BE2C (cell line): ENCODE measurements at regions not wholly inside any gene's neighbourhood (a gene's known extent, or its start where the extent isn't known, plus 50 kb on each side); places are given as distances from the start of the nearest gene placed in this dataset.

Experiments
- DNase-seq: peaks from one replicate; pipeline ENCODE4 v3.0.0-alpha.2; 2020
- H3K27me3 ChIP-seq: fragments of 250-450 bp; sonication (Bioruptor Pico); 2 replicates; pipeline ENCODE4 v1.5.1; 2020; ENCODE audit warnings: mild to moderate bottlenecking
- H3K36me3 ChIP-seq: fragments of 250-450 bp; sonication (Bioruptor Pico); 2 replicates; pipeline ENCODE4 v1.5.1; 2020; ENCODE audit warnings: mild to moderate bottlenecking
- H3K4me1 ChIP-seq: fragments of 250-450 bp; sonication (Bioruptor Pico); 2 replicates; pipeline ENCODE4 v1.5.1; 2020
- H3K4me3 ChIP-seq: 2 replicates; pipeline ENCODE4 v1.5.1; 2011; ENCODE audit warnings: low read depth, low read length
- H3K9me3 ChIP-seq: fragments of 250-450 bp; sonication (Bioruptor Pico); 2 replicates; pipeline ENCODE4 v1.5.1; 2020
- CTCF ChIP-seq: IDR thresholded peaks from 2 replicates; pipeline ENCODE4 v1.5.1; 2012; ENCODE audit warnings: mild to moderate bottlenecking, low read depth, low read length

GRCh38 chr19:22545751-22546150 is 88.4 kb upstream of the ZNF492 start:
- H3K27me3 ChIP-seq, result no peaks in the 10 kb centered on the region
- no peak overlapping the region for H3K4me3 ChIP-seq
- DNase-seq, result peak; percentile 47
- no peaks in the 10 kb centered on the region for H3K4me1 ChIP-seq
- peak; percentile 65 for TF ChIP-seq CTCF
- H3K36me3 ChIP-seq, result no peaks in the 10 kb centered on the region
- 0 out of 2 replicates have a peak, but pooled peaks cover 3% of the 10 kb centered on the region for H3K9me3 ChIP-seq

- no peak overlapping the region for H3K4me3 ChIP-seq
- DNase-seq, result no peak
- no peaks in the 10 kb centered on the region for H3K4me1 ChIP-seq
- no peaks in the 10 kb centered on the region for H3K9me3 ChIP-seq
- no peaks in the 10 kb centered on the region for H3K27me3 ChIP-seq
- no peaks in the 10 kb centered on the region for H3K36me3 ChIP-seq
- no peak for TF ChIP-seq CTCF
Observed at GRCh38 chr19:22533761-22534160, 100.4 kb upstream of the ZNF492 start.

- no peak for TF ChIP-seq CTCF
- Histone ChIP-seq H3K4me3 (no peak overlapping the region), H3K36me3 (no peaks in the 10 kb centered on the region), H3K27me3 (no peaks in the 10 kb centered on the region), H3K4me1 (no peaks in the 10 kb centered on the region), H3K9me3 (no peaks in the 10 kb centered on the region)
- no peak for DNase-seq
Observed at GRCh38 chr19:22532388-22533300, 101.5 kb upstream of the ZNF492 start.

GRCh38 chr19:22530042-22530441 is 104.1 kb upstream of the ZNF492 start:
- Histone ChIP-seq H3K4me3 (no peak overlapping the region), H3K9me3 (no peaks in the 10 kb centered on the region), H3K27me3 (no peaks in the 10 kb centered on the region), H3K36me3 (no peaks in the 10 kb centered on the region), H3K4me1 (no peaks in the 10 kb centered on the region)
- TF ChIP-seq CTCF, result no peak
- DNase-seq, result no peak

GRCh38 chr19:22528956-22529355 is 105.2 kb upstream of the ZNF492 start:
- no peaks in the 10 kb centered on the region for H3K9me3 ChIP-seq
- no peaks in the 10 kb centered on the region for H3K4me1 ChIP-seq
- DNase-seq, result no peak
- H3K27me3 ChIP-seq, result no peaks in the 10 kb centered on the region
- no peaks in the 10 kb centered on the region for H3K36me3 ChIP-seq
- no peak overlapping the region for H3K4me3 ChIP-seq
- TF ChIP-seq CTCF, result no peak

GRCh38 chr19:22527554-22527953 is 105.4 kb upstream of the ZNF98 start:
- Histone ChIP-seq H3K4me3 (no peak overlapping the region), H3K27me3 (no peaks in the 10 kb centered on the region), H3K4me1 (no peaks in the 10 kb centered on the region), H3K36me3 (no peaks in the 10 kb centered on the region), H3K9me3 (no peaks in the 10 kb centered on the region)
- no peak for DNase-seq
- no peak for TF ChIP-seq CTCF
